Adipocyte (in vitro differentiated cells): ENCODE measurements at regions not wholly inside any gene's neighbourhood (a gene's known extent, or its start where the extent isn't known, plus 50 kb on each side); places are given as distances from the start of the nearest gene placed in this dataset.
"Not testable (repeated sequence)": the region's sequence is repeated elsewhere in the genome, so short reads cannot be mapped to it uniquely, and the experiment has no call there.

ENCODE experiments used
- DNase-seq: peaks from one replicate; pipeline ENCODE4 v3.0.0-alpha.2; 2015; ENCODE audit warnings: low read depth
- H3K27me3 ChIP-seq: replicated peaks from 2 replicates; pipeline ENCODE4 v1.7.0; 2013; ENCODE audit warnings: mild to moderate bottlenecking, low read length, moderate library complexity; ENCODE audit not compliant: control insufficient read depth, insufficient read depth
- H3K36me3 ChIP-seq: 2 replicates; pipeline ENCODE4 v1.7.0; 2013; ENCODE audit warnings: low read length, mild to moderate bottlenecking, moderate library complexity; ENCODE audit not compliant: control insufficient read depth, insufficient read depth, severe bottlenecking
- H3K4me1 ChIP-seq: 2 replicates; pipeline ENCODE4 v1.7.0; 2013; ENCODE audit warnings: mild to moderate bottlenecking, low read length, moderate library complexity; ENCODE audit not compliant: control insufficient read depth, insufficient read depth
- H3K4me3 ChIP-seq: 2 replicates; pipeline ENCODE4 v1.7.0; 2013; ENCODE audit warnings: mild to moderate bottlenecking, low read length, moderate library complexity
- H3K9ac ChIP-seq: 2 replicates; pipeline ENCODE4 v1.7.0; 2013; ENCODE audit warnings: mild to moderate bottlenecking, low read length, moderate library complexity
- H3K9me3 ChIP-seq: 2 replicates; pipeline ENCODE4 v1.7.0; 2013; ENCODE audit warnings: mild to moderate bottlenecking, low read length, moderate library complexity; ENCODE audit not compliant: control insufficient read depth

- no peaks in the 10 kb centered on the region for H3K27me3 ChIP-seq
- no peaks in the 10 kb centered on the region for H3K9me3 ChIP-seq
- no peaks in the 10 kb centered on the region for H3K36me3 ChIP-seq
- no peak overlapping the region for H3K4me3 ChIP-seq
- no peak overlapping the region for H3K9ac ChIP-seq
- no peaks in the 10 kb centered on the region for H3K4me1 ChIP-seq
- DNase-seq, result no peak
Observed at GRCh38 chr2:212816267-212816666, 277.7 kb upstream of the ERBB4 start.

- no peak for DNase-seq
- no peaks in the 10 kb centered on the region for H3K4me1 ChIP-seq
- H3K9ac ChIP-seq, result no peak overlapping the region
- no peaks in the 10 kb centered on the region for H3K36me3 ChIP-seq
- H3K4me3 ChIP-seq, result no peak overlapping the region
- H3K9me3 ChIP-seq, result no peaks in the 10 kb centered on the region
- H3K27me3 ChIP-seq, result no peaks in the 10 kb centered on the region
Observed at GRCh38 chr2:212815453-212815852, 276.9 kb upstream of the ERBB4 start.

- Histone ChIP-seq H3K36me3 (no peaks in the 10 kb centered on the region), H3K27me3 (no peaks in the 10 kb centered on the region), H3K9ac (no peak overlapping the region), H3K4me1 (no peaks in the 10 kb centered on the region), H3K9me3 (no peaks in the 10 kb centered on the region), H3K4me3 (no peak overlapping the region)
- DNase-seq, result no peak
Observed at GRCh38 chr2:212814941-212815340, 276.3 kb upstream of the ERBB4 start.

GRCh38 chr2:212811921-212812320 is 273.3 kb upstream of the ERBB4 start:
- no peak for DNase-seq
- Histone ChIP-seq H3K9ac (no peak overlapping the region), H3K36me3 (no peaks in the 10 kb centered on the region), H3K4me3 (no peak overlapping the region), H3K4me1 (no peaks in the 10 kb centered on the region), H3K27me3 (no peaks in the 10 kb centered on the region), H3K9me3 (no peaks in the 10 kb centered on the region)

GRCh38 chr2:212811036-212811805 is 272.6 kb upstream of the ERBB4 start:
- Histone ChIP-seq H3K9ac (no peak overlapping the region), H3K9me3 (no peaks in the 10 kb centered on the region), H3K36me3 (no peaks in the 10 kb centered on the region), H3K4me1 (no peaks in the 10 kb centered on the region), H3K27me3 (no peaks in the 10 kb centered on the region), H3K4me3 (no peak overlapping the region)
- DNase-seq, result peak; percentile 11

- Histone ChIP-seq H3K4me3 (no peak overlapping the region), H3K9ac (no peak overlapping the region), H3K4me1 (peaks cover 20% of the 10 kb centered on the region), H3K27me3 (no peaks in the 10 kb centered on the region), H3K9me3 (no peaks in the 10 kb centered on the region), H3K36me3 (no peaks in the 10 kb centered on the region)
- DNase-seq, result peak; percentile 32
Observed at GRCh38 chr2:212797484-212798205, 259.0 kb upstream of the ERBB4 start.

GRCh38 chr2:212794471-212794870 is 255.9 kb upstream of the ERBB4 start:
- H3K36me3 ChIP-seq, result no peaks in the 10 kb centered on the region
- H3K9ac ChIP-seq, result no peak overlapping the region
- DNase-seq, result no peak
- H3K27me3 ChIP-seq, result no peaks in the 10 kb centered on the region
- H3K4me3 ChIP-seq, result no peak overlapping the region
- peaks cover 20% of the 10 kb centered on the region for H3K4me1 ChIP-seq
- H3K9me3 ChIP-seq, result no peaks in the 10 kb centered on the region

- Histone ChIP-seq H3K9ac (no peak overlapping the region), H3K27me3 (no peaks in the 10 kb centered on the region), H3K9me3 (no peaks in the 10 kb centered on the region), H3K4me1 (peaks cover 8% of the 10 kb centered on the region), H3K36me3 (no peaks in the 10 kb centered on the region), H3K4me3 (no peak overlapping the region)
- no peak for DNase-seq
Observed at GRCh38 chr2:212791569-212791968, 253.0 kb upstream of the ERBB4 start.

- not testable (repeated sequence) for H3K36me3 ChIP-seq, DNase-seq, H3K9ac ChIP-seq, H3K4me1 ChIP-seq, H3K4me3 ChIP-seq, H3K27me3 ChIP-seq
- H3K9me3 ChIP-seq, result peaks cover 17% of the 10 kb centered on the region
Observed at GRCh38 chr2:212786088-212786487, 247.5 kb upstream of the ERBB4 start.

GRCh38 chr2:212777020-212777491 is 238.5 kb upstream of the ERBB4 start:
- no peaks in the 10 kb centered on the region for H3K36me3 ChIP-seq
- H3K9me3 ChIP-seq, result no peaks in the 10 kb centered on the region
- peak overlapping the region; percentile 48 for H3K9ac ChIP-seq
- DNase-seq, result peak; percentile 79
- H3K27me3 ChIP-seq, result no peaks in the 10 kb centered on the region
- peak overlapping the region; percentile 12 for H3K4me3 ChIP-seq
- peaks cover 6% of the 10 kb centered on the region for H3K4me1 ChIP-seq

- no peak overlapping the region for H3K4me3 ChIP-seq
- no peak overlapping the region for H3K9ac ChIP-seq
- no peaks in the 10 kb centered on the region for H3K36me3 ChIP-seq
- H3K27me3 ChIP-seq, result no peaks in the 10 kb centered on the region
- H3K4me1 ChIP-seq, result peaks cover 6% of the 10 kb centered on the region
- H3K9me3 ChIP-seq, result no peaks in the 10 kb centered on the region
- no peak for DNase-seq
Observed at GRCh38 chr2:212773808-212774339, 235.3 kb upstream of the ERBB4 start.
